Esophagus muscularis mucosa (tissue), 4 donors: ENCODE measurements at regions not wholly inside any gene's neighbourhood (a gene's known extent, or its start where the extent isn't known, plus 50 kb on each side); places are given as distances from the start of the nearest gene placed in this dataset.

Experiments
- DNase-seq: peaks from one replicate; pipeline ENCODE4 v3.0.0-alpha.2; 2017; ENCODE audit errors: extremely low spot score
- H3K27ac ChIP-seq, 4 donors: fragments of 200-600 bp; sonication (generic); replicated peaks in 1 of 4; 1 replicate in 3 of 4; 2 replicates in 1 of 4; pipeline ENCODE4 v1.5.1; 2016 to 2019; ENCODE audit warnings: mild to moderate bottlenecking in 1 of 4
- H3K27me3 ChIP-seq, 4 donors: fragments of 200-600 bp; sonication (generic); one replicate each; pipeline versions ENCODE4 v1.5.1 to v1.6.0; 2016 to 2019
- H3K36me3 ChIP-seq, 4 donors: fragments of 200-600 bp; sonication (generic); one replicate each; pipeline ENCODE4 v1.5.1; 2016 to 2019
- H3K4me1 ChIP-seq, 4 donors: fragments of 200-600 bp; sonication (generic); one replicate each; pipeline ENCODE4 v1.5.1; 2016 to 2019
- H3K4me3 ChIP-seq, 4 donors: fragments of 200-600 bp; sonication (generic); 1 replicate in 2 of 4; 2 replicates in 2 of 4; pipeline ENCODE4 v1.5.1; 2016 to 2019; ENCODE audit warnings: mild to moderate bottlenecking in 4 of 4, moderate library complexity in 1 of 4
- H3K9me3 ChIP-seq, 4 donors: fragments of 200-600 bp; sonication (generic); 1 replicate in 3 of 4; 2 replicates in 1 of 4; pipeline ENCODE4 v1.5.1; 2016 to 2019
- CTCF ChIP-seq, 3 experiments: fragments of 200-600 bp in 2 of 3; fragments of 450-650 bp in 1 of 3; sonication (generic) in 2 of 3; IDR thresholded peaks; one replicate each; pipeline ENCODE4 v1.5.1; 2017 to 2019; ENCODE audit warnings: antibody characterized with exemption in 3 of 3, mild to moderate bottlenecking in 2 of 3, moderate library complexity in 1 of 3
- EP300 ChIP-seq: sonication (generic); formaldehyde crosslinking; IDR thresholded peaks from one replicate; pipeline ENCODE4 v1.6.1; 2017; ENCODE audit warnings: antibody characterized with exemption
- POLR2A ChIP-seq: fragments of 450-650 bp; IDR thresholded peaks from one replicate; pipeline ENCODE4 v1.6.1; 2017; ENCODE audit warnings: antibody characterized with exemption, moderate library complexity, mild to moderate bottlenecking, low read depth
- POLR2AphosphoS5 ChIP-seq, 2 donors: sonication (generic); formaldehyde crosslinking; IDR thresholded peaks; one replicate each; pipeline ENCODE4 v1.6.1; 2017; ENCODE audit warnings: antibody characterized with exemption in 2 of 2
- WGBS: methylation state at CpG from one replicate; pipeline ENCODE4 v1.1.5; 2018; 5-methylcytosine and 5-hydroxymethylcytosine counted together
- intact Hi-C: fragments of 100-400 bp; cut with DNase I; formaldehyde crosslinking; loops from one replicate; pipeline ENCODE4 v1.15.1; 2023

DNA sequence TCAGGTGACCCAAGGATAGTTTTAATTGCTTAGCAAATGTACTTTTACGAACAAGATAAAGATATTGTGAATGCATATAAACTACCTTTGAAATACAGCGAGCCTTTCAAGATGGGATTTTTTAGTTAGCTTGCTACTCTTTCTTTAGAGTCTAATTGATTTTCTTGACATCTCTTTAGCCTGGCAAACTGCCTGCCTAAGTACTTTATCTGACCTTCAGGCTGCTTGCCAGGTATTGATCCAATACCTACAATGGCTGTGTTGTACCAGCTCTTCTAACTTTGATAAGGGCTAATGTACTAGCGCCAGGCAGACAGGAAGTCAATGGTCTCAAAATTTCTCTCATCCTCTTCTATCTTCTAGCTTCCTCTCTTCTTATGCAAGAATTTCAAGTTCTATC lies 414.4 kb upstream of the ACVR2A start:
- 94% methylated on average over 3 of the region's 3 CpGs for WGBS
- Histone ChIP-seq H3K36me3 (no peaks in the 10 kb centered on the region), H3K27ac (no peak overlapping the region), H3K4me1 (peaks cover 0 to 12% (median 10%) of the 10 kb centered on the region in 4 donors), H3K9me3 (no peaks in the 10 kb centered on the region), H3K4me3 (no peak overlapping the region), H3K27me3 (no peaks in the 10 kb centered on the region)
- no peak for TF ChIP-seq POLR2AphosphoS5 (IDR thresholded peaks at IDR 0.05)
- DNase-seq = no peak
- intact Hi-C loops = no loop called here

- Histone ChIP-seq H3K27ac (no peak overlapping the region), H3K4me1 (peaks cover 0 to 1% (median 0%) of the 10 kb centered on the region in 4 donors), H3K36me3 (no peaks in the 10 kb centered on the region), H3K4me3 (no peak overlapping the region), H3K27me3 (no peaks in the 10 kb centered on the region), H3K9me3 (no peaks in the 10 kb centered on the region)
- DNase-seq = no peak
- intact Hi-C loops = no loop called here
- TF ChIP-seq EP300 (no peak), CTCF (IDR thresholded peaks at IDR 0.05) (no peak), POLR2AphosphoS5 (IDR thresholded peaks at IDR 0.05) (no peak), POLR2A (no peak)
- WGBS = 84% methylated on average over 2 of the region's 2 CpGs
Measured at GRCh38 chr2:147428120-147428747, 416.6 kb upstream of the ACVR2A start.

GRCh38 chr2:147425437-147426029 lies 419.3 kb upstream of the ACVR2A start:
- H3K4me1 ChIP-seq = no peaks in the 10 kb centered on the region
- no peak overlapping the region for H3K4me3 ChIP-seq
- no peak overlapping the region for H3K27ac ChIP-seq
- no peaks in the 10 kb centered on the region for H3K27me3 ChIP-seq
- no peaks in the 10 kb centered on the region for H3K36me3 ChIP-seq
- 64% methylated on average over 3 of the region's 3 CpGs for WGBS
- intact Hi-C loops = no loop called here
- no peaks in the 10 kb centered on the region for H3K9me3 ChIP-seq
- DNase-seq = no peak
- TF ChIP-seq POLR2A = no peak
- TF ChIP-seq CTCF (IDR thresholded peaks at IDR 0.05) = no peak
- no peak for TF ChIP-seq POLR2AphosphoS5 (IDR thresholded peaks at IDR 0.05)
- no peak for TF ChIP-seq EP300

GRCh38 chr2:147424766-147425165 lies 420.1 kb upstream of the ACVR2A start:
- no peaks in the 10 kb centered on the region for H3K27me3 ChIP-seq
- no peaks in the 10 kb centered on the region for H3K4me1 ChIP-seq
- no peaks in the 10 kb centered on the region for H3K36me3 ChIP-seq
- no peaks in the 10 kb centered on the region for H3K9me3 ChIP-seq
- WGBS = 85% methylated on average over 1 of the region's 1 CpG
- DNase-seq = no peak
- H3K4me3 ChIP-seq = no peak overlapping the region
- TF ChIP-seq POLR2AphosphoS5 (IDR thresholded peaks at IDR 0.05) = no peak
- TF ChIP-seq CTCF (IDR thresholded peaks at IDR 0.05) = no peak
- TF ChIP-seq EP300 = no peak
- TF ChIP-seq POLR2A = no peak
- no peak overlapping the region for H3K27ac ChIP-seq
- intact Hi-C loops = no loop called here

DNA sequence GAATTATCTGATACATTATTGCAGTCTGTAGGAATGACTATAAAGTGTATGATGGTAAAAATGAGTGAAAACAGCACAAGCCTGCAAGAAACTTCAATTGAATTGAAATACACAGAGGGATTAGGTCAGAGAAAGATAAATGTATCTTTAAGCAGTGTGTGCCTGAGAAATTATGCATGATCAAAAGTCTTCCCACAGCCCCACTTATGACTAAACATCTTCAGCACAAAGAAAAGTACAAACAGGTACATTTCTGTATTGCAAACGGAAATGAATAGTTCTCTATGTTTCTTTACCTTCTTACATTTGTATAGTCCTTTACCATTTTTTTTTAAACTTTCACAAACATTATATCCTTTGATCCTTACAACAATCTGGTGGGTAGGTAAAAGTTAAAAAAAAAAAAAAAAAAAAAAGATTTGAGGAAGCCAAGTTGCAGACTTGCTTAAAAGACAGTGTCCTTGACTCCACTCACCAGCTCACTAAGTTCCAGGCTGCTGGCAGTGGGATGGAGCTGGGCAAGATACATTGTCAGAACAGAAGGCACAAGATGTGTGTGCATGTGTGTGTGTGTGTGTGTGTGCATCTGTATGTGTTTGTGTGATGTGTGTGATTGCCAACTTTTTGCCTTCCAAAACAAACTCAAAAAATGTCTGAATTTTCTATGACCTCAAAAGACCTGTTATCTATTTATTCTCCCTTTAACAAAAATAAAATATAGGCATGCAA lies 423.7 kb upstream of the ACVR2A start:
- Histone ChIP-seq H3K27ac (no peak overlapping the region), H3K9me3 (no peaks in the 10 kb centered on the region), H3K36me3 (no peaks in the 10 kb centered on the region), H3K27me3 (no peaks in the 10 kb centered on the region), H3K4me3 (no peak overlapping the region), H3K4me1 (no peaks in the 10 kb centered on the region)
- no peak for DNase-seq
- no peak for TF ChIP-seq POLR2AphosphoS5 (IDR thresholded peaks at IDR 0.05)
- 73% methylated on average over 1 of the region's 1 CpG for WGBS
- intact Hi-C loops = no loop called here
